Progenitor cell of endocrine pancreas (in vitro differentiated cells): ENCODE measurements at regions not wholly inside any gene's neighbourhood (a gene's known extent, or its start where the extent isn't known, plus 50 kb on each side); places are given as distances from the start of the nearest gene placed in this dataset.

Experiments used
- DNase-seq: peaks from one replicate; pipeline ENCODE4 v3.0.0; 2021; ENCODE audit warnings: low spot score; ENCODE audit not compliant: unreplicated experiment
- H3K27ac Mint-ChIP-seq: 2 replicates; pipeline ENCODE4 v1.8.0; 2021; ENCODE audit warnings: mild to moderate bottlenecking, moderate library complexity, mixed read lengths
- H3K27me3 Mint-ChIP-seq: 2 replicates; pipeline ENCODE4 v1.8.0; 2021; ENCODE audit warnings: mixed read lengths
- H3K36me3 Mint-ChIP-seq: 2 replicates; pipeline ENCODE4 v1.8.0; 2022; ENCODE audit warnings: mixed read lengths; ENCODE audit not compliant: insufficient read depth
- H3K4me1 Mint-ChIP-seq: 2 replicates; pipeline ENCODE4 v1.8.0; 2021; ENCODE audit warnings: low read depth, mixed read lengths
- H3K4me3 Mint-ChIP-seq: 2 replicates; pipeline ENCODE4 v1.8.0; 2021; ENCODE audit warnings: low read depth, mild to moderate bottlenecking, moderate library complexity, mixed read lengths
- H3K9me3 Mint-ChIP-seq: 2 replicates; pipeline ENCODE4 v1.8.0; 2021; ENCODE audit warnings: low read depth, mixed read lengths
- CTCF ChIP-seq: fragments of 200-600 bp; sonication (generic); IDR thresholded peaks from one replicate; pipeline ENCODE4 v1.5.0; 2021; ENCODE audit warnings: antibody characterized with exemption, mild to moderate bottlenecking; ENCODE audit not compliant: unreplicated experiment

- TF ChIP-seq CTCF, result no peak
- Mint-ChIP-seq H3K36me3 (no peaks in the 10 kb centered on the region), H3K4me3 (no peak overlapping the region), H3K27me3 (peaks cover 86% of the 10 kb centered on the region), H3K27ac (no peak overlapping the region), H3K9me3 (no peaks in the 10 kb centered on the region), H3K4me1 (peaks cover 16% of the 10 kb centered on the region)
- DNase-seq, result no peak
Measured at GRCh38 chr15:69585937-69586336, 133.3 kb downstream of the RPLP1 start.

GRCh38 chr15:69586721-69587120 is 134.1 kb downstream of the RPLP1 start:
- no peak overlapping the region for H3K4me3 Mint-ChIP-seq
- no peaks in the 10 kb centered on the region for H3K9me3 Mint-ChIP-seq
- no peak for TF ChIP-seq CTCF
- H3K36me3 Mint-ChIP-seq, result no peaks in the 10 kb centered on the region
- peaks cover 20% of the 10 kb centered on the region for H3K4me1 Mint-ChIP-seq
- no peak overlapping the region for H3K27ac Mint-ChIP-seq
- no peak for DNase-seq
- peaks cover 78% of the 10 kb centered on the region for H3K27me3 Mint-ChIP-seq

- no peak for DNase-seq
- Mint-ChIP-seq H3K27ac (no peak overlapping the region), H3K27me3 (peaks cover 74% of the 10 kb centered on the region), H3K4me1 (peaks cover 26% of the 10 kb centered on the region), H3K4me3 (no peak overlapping the region), H3K9me3 (no peaks in the 10 kb centered on the region), H3K36me3 (no peaks in the 10 kb centered on the region)
- TF ChIP-seq CTCF, result no peak
Measured at GRCh38 chr15:69587723-69588426, 135.3 kb downstream of the RPLP1 start.

- H3K36me3 Mint-ChIP-seq, result no peaks in the 10 kb centered on the region
- H3K4me1 Mint-ChIP-seq, result peaks cover 37% of the 10 kb centered on the region
- peaks cover 56% of the 10 kb centered on the region for H3K27me3 Mint-ChIP-seq
- no peaks in the 10 kb centered on the region for H3K9me3 Mint-ChIP-seq
- H3K27ac Mint-ChIP-seq, result no peak overlapping the region
- DNase-seq, result no peak
- H3K4me3 Mint-ChIP-seq, result no peak overlapping the region
- TF ChIP-seq CTCF, result no peak
Measured at GRCh38 chr15:69590201-69590710, 137.6 kb downstream of the RPLP1 start.

- Mint-ChIP-seq H3K4me1 (peaks cover 44% of the 10 kb centered on the region), H3K4me3 (no peak overlapping the region), H3K36me3 (no peaks in the 10 kb centered on the region), H3K27me3 (peaks cover 52% of the 10 kb centered on the region), H3K9me3 (no peaks in the 10 kb centered on the region), H3K27ac (peak overlapping the region; percentile 50)
- no peak for DNase-seq
- no peak for TF ChIP-seq CTCF
Measured at GRCh38 chr15:69590932-69591524, 138.4 kb downstream of the RPLP1 start.
